Stimulated activated CD4-positive, alpha-beta T cell treated with anti-CD3 and anti-CD28 coated beads, Interleukin-2, amount 100 ng/mL, for 24 hours (primary cell): ENCODE measurements at regions not wholly inside any gene's neighbourhood (a gene's known extent, or its start where the extent isn't known, plus 50 kb on each side); places are given as distances from the start of the nearest gene placed in this dataset.
"Not testable (repeated sequence)": the region's sequence is repeated elsewhere in the genome, so short reads cannot be mapped to it uniquely, and the experiment has no call there.

Experiments used
- DNase-seq, 2 donors: peaks; one replicate each; pipeline ENCODE4 v3.0.0-alpha.2; 2020

GRCh38 chr10:31679936-31680335, 248.7 kb downstream of the ARHGAP12 start:
- DNase-seq = no peak

- DNase-seq = no peak
Measured at GRCh38 chr10:31678575-31679516, 249.8 kb downstream of the ARHGAP12 start.

GRCh38 chr10:31678139-31678536, 250.5 kb downstream of the ARHGAP12 start:
- DNase-seq = no peak

- no peak for DNase-seq
Measured at GRCh38 chr10:31677195-31678138, 251.2 kb downstream of the ARHGAP12 start.

GRCh38 chr10:31675726-31676125, 252.9 kb downstream of the ARHGAP12 start:
- DNase-seq = no peak

GRCh38 chr10:31669357-31669756, 259.3 kb downstream of the ARHGAP12 start:
- no peak for DNase-seq

GRCh38 chr10:31668326-31668725, 260.3 kb downstream of the ARHGAP12 start:
- no peak for DNase-seq

GRCh38 chr10:31665764-31666279, 262.8 kb downstream of the ARHGAP12 start:
- DNase-seq = not testable (repeated sequence)

- no peak for DNase-seq
Measured at GRCh38 chr10:31664803-31665202, 263.8 kb downstream of the ARHGAP12 start.

GRCh38 chr10:31664071-31664470, 264.6 kb downstream of the ARHGAP12 start:
- DNase-seq = not testable (repeated sequence)

- DNase-seq = no peak
Measured at GRCh38 chr10:31660300-31660699, 268.3 kb downstream of the ARHGAP12 start.

GRCh38 chr10:31659665-31660064, 269.0 kb downstream of the ARHGAP12 start:
- DNase-seq = no peak

GRCh38 chr10:31657434-31657872, 271.2 kb downstream of the ARHGAP12 start:
- DNase-seq = no peak

GRCh38 chr10:31656851-31657433, 271.7 kb downstream of the ARHGAP12 start:
- no peak for DNase-seq

- DNase-seq = no peak
Measured at GRCh38 chr10:31652038-31652437, 276.6 kb downstream of the ARHGAP12 start.

GRCh38 chr10:31650010-31650409, 278.6 kb downstream of the ARHGAP12 start:
- DNase-seq = no peak

- no peak for DNase-seq
Measured at GRCh38 chr10:31648966-31649365, 279.7 kb downstream of the ARHGAP12 start.

- DNase-seq = no peak
Measured at GRCh38 chr10:31647861-31648260, 280.8 kb downstream of the ARHGAP12 start.

GRCh38 chr10:31646519-31646918, 282.1 kb downstream of the ARHGAP12 start:
- no peak for DNase-seq

- DNase-seq = no peak
Measured at GRCh38 chr10:31645786-31646185, 282.8 kb downstream of the ARHGAP12 start.

- DNase-seq = no peak
Measured at GRCh38 chr10:31644931-31645633, 283.5 kb downstream of the ARHGAP12 start.

- no peak for DNase-seq
Measured at GRCh38 chr10:31642281-31642680, 286.4 kb downstream of the ARHGAP12 start.
